HepG2 (cell line): ENCODE measurements at regions not wholly inside any gene's neighbourhood (a gene's known extent, or its start where the extent isn't known, plus 50 kb on each side); places are given as distances from the start of the nearest gene placed in this dataset.

Experiments
- ATAC-seq: fragments of 200-7000 bp; cut with Tn5 transposase; 3 replicates; pipeline ENCODE4 v1.9.1; 2020; ENCODE audit warnings: mild to moderate bottlenecking, moderate library complexity
- BruUV-seq: library from RNA; stranded (reverse); fragments of 400-500 nt; replicated peaks from 2 replicates; lab custom pipeline; 2021; lab: Mats Ljungman, UMichigan
- CTCF ChIA-PET: fragments of 300-600 bp; formaldehyde crosslinking; extraction: SDS; loops from one replicate; lab custom pipeline; 2021; ENCODE audit warnings: low total read pairs, inconsistent platforms, low intra/inter-chr PET ratio; lab: Yijun Ruan, JAX
- POLR2A ChIA-PET: fragments of 350-600 bp; sonication (Branson Sonifier 250); formaldehyde crosslinking; loops from one replicate; lab custom pipeline; 2020; ENCODE audit warnings: antibody characterized with exemption, inconsistent platforms; lab: Yijun Ruan, JAX
- DNase-seq: peaks from one replicate; pipeline ENCODE4 v3.0.0-alpha.2; 2015; ENCODE audit warnings: low spot score
- FAIRE-seq: peaks from 3 replicates; lab custom pipeline; 2011; peaks lifted over from hg19 to GRCh38; lab: Jason Lieb, UNC
- H2AFZ ChIP-seq: one replicate; pipeline ENCODE4 v1.6.1; 2011; ENCODE audit warnings: low read length, inconsistent platforms
- H3K27ac ChIP-seq: fragments of 300-600 bp; 3 replicates; pipeline ENCODE4 v1.8.0; 2011; ENCODE audit warnings: mixed run types, mild to moderate bottlenecking, mixed read lengths, low read length, inconsistent platforms; ENCODE audit not compliant: insufficient read depth; ENCODE audit errors: extremely low read length
- H3K27me3 ChIP-seq, 2 experiments: fragments of 200-600 bp in 1 of 2; 2 replicates in 1 of 2; 3 replicates in 1 of 2; pipeline versions ENCODE4 v1.6.0 to v1.8.0; 2011; ENCODE audit warnings: low read length in 2 of 2, mild to moderate bottlenecking in 2 of 2, moderate library complexity in 2 of 2, inconsistent platforms in 1 of 2; ENCODE audit not compliant: insufficient read depth in 2 of 2, control insufficient read depth in 1 of 2
- H3K36me3 ChIP-seq, 2 experiments: fragments of 200-600 bp in 1 of 2; replicated peaks in 1 of 2; 2 replicates in 1 of 2; 3 replicates in 1 of 2; pipeline versions ENCODE4 v1.5.1 to v1.8.0; 2011; ENCODE audit warnings: low read length in 2 of 2, inconsistent platforms in 1 of 2; ENCODE audit not compliant: insufficient read depth in 2 of 2, control insufficient read depth in 1 of 2
- H3K4me1 ChIP-seq: 2 replicates; pipeline ENCODE4 v1.5.1; 2012; ENCODE audit warnings: low read length, inconsistent platforms; ENCODE audit not compliant: insufficient read depth
- H3K4me2 ChIP-seq: 2 replicates; pipeline ENCODE4 v1.6.0; 2011; ENCODE audit warnings: low read depth, low read length, inconsistent platforms
- H3K4me3 ChIP-seq, 3 experiments: fragments of 200-600 bp in 1 of 3; sonication (generic), shearing (Covaris generic) in 1 of 3; replicated peaks in 1 of 3; 2 replicates each; pipeline ENCODE4 v1.5.1; 2011 to 2016; ENCODE audit warnings: low read length in 3 of 3, inconsistent platforms in 2 of 3, low read depth in 2 of 3, mild to moderate bottlenecking in 2 of 3, control low read depth in 1 of 3, mixed read lengths in 1 of 3; ENCODE audit not compliant: insufficient read depth in 1 of 3
- H3K79me2 ChIP-seq: one replicate; pipeline ENCODE4 v1.6.1; 2011; ENCODE audit warnings: low read length, inconsistent platforms; ENCODE audit not compliant: insufficient read depth
- H3K9ac ChIP-seq: 2 replicates; pipeline ENCODE4 v1.6.0; 2011; ENCODE audit warnings: mild to moderate bottlenecking, low read depth, low read length, inconsistent platforms; ENCODE audit not compliant: insufficient read depth
- H3K9me3 ChIP-seq: 2 replicates; pipeline ENCODE4 v1.5.1; 2012; ENCODE audit warnings: mild to moderate bottlenecking, low read length
- H4K20me1 ChIP-seq: 2 replicates; pipeline ENCODE4 v1.6.0; 2011; ENCODE audit warnings: inconsistent platforms, mild to moderate bottlenecking, low read length, moderate library complexity; ENCODE audit not compliant: insufficient read depth
- ARID4A ChIP-seq: sonication (generic); formaldehyde crosslinking; IDR thresholded peaks from 2 replicates; pipeline ENCODE4 v1.5.0; 2020; ENCODE audit warnings: mild to moderate bottlenecking, missing genetic modification reagents, borderline replicate concordance
- NAIF1 ChIP-seq: sonication (generic); formaldehyde crosslinking; IDR thresholded peaks from 2 replicates; pipeline ENCODE4 v1.5.0; 2020; ENCODE audit warnings: mild to moderate bottlenecking, missing genetic modification reagents, borderline replicate concordance
- ZNF430 ChIP-seq: sonication (generic); formaldehyde crosslinking; IDR thresholded peaks from 2 replicates; pipeline ENCODE4 v1.9.0; 2021; ENCODE audit warnings: mild to moderate bottlenecking, missing genetic modification reagents
- whole genome bisulfite sequencing: methylation state at CpG from one replicate; pipeline ENCODE4 v1.1.6; 2017; ENCODE audit warnings: low lambda C conversion rate; 5-methylcytosine and 5-hydroxymethylcytosine counted together
- in situ Hi-C: cut with HindIII; loops from 2 replicates; pipeline ENCODE4 v1.10.0; 2017; ENCODE audit warnings: low pct_unique_long_range_greater_than_20kb; ENCODE audit not compliant: extremely low pct_ligation_motif_present
- intact Hi-C: fragments of 100-400 bp; cut with micrococcal nuclease; formaldehyde crosslinking; loops from one replicate; pipeline ENCODE4 v1.10.0; 2022; ENCODE audit not compliant: unreplicated experiment

- H3K4me3 ChIP-seq = no peak overlapping the region
- CTCF ChIA-PET = no interaction called here
- H3K4me1 ChIP-seq = no peaks in the 10 kb centered on the region
- H3K79me2 ChIP-seq = no peaks in the 10 kb centered on the region
- in situ Hi-C loops (no loop called here), intact Hi-C loops (loop anchor here (10.0 kb wide), 1 partner anchor 1837 kb away; no protein-coding TSS in a partner anchor)
- POLR2A ChIA-PET = no interaction called here
- 22% methylated on average over 5 of the region's 5 CpGs for WGBS
- H3K4me2 ChIP-seq = no peak overlapping the region
- no peaks in the 10 kb centered on the region for H4K20me1 ChIP-seq
- DNase-seq (no peak), FAIRE-seq (no peak), ATAC-seq (no peak)
- no peak for TF ChIP-seq ARID4A
- no peak for TF ChIP-seq ZNF430
- no peak for TF ChIP-seq NAIF1 (CRISPR knock-in tag)
- H3K9me3 ChIP-seq = no peaks in the 10 kb centered on the region
- H3K27me3 ChIP-seq = 0 out of 5 replicates have a peak, but pooled peaks cover 0 to 5% of the 10 kb centered on the region in 2 experiments
- H3K27ac ChIP-seq = no peak overlapping the region
- H3K36me3 ChIP-seq = no peaks in the 10 kb centered on the region
- BruUV-seq = no TSS peak
- no peak overlapping the region for H2AFZ ChIP-seq
- H3K9ac ChIP-seq = no peak overlapping the region
These were observed 205.8 kb upstream of the WSB1 start for GRCh38 chr17:27087935-27088766.
